ENCODE measurements at regions not wholly inside any gene's neighbourhood (a gene's known extent, or its start where the extent isn't known, plus 50 kb on each side); places are given as distances from the start of the nearest gene placed in this dataset.

- no peak for DNase-seq (ENCODE audit: low read depth in 2 of 2)
These were observed 186.2 kb downstream of the CXCL12 start for GRCh38 chr10:44198780-44199097.

- DNase-seq (ENCODE audit: low read depth in 2 of 2) = no peak
These were observed 186.7 kb downstream of the CXCL12 start for GRCh38 chr10:44198096-44198779.

- DNase-seq (ENCODE audit: low read depth in 2 of 2) = no peak
These were observed 187.3 kb downstream of the CXCL12 start for GRCh38 chr10:44197646-44198045.

GRCh38 chr10:44196336-44196735 lies 188.6 kb downstream of the CXCL12 start:
- no peak for DNase-seq (ENCODE audit: low read depth in 2 of 2)

GRCh38 chr10:44196008-44196320 lies 188.9 kb downstream of the CXCL12 start:
- DNase-seq (ENCODE audit: low read depth in 2 of 2) = no peak

- no peak for DNase-seq (ENCODE audit: low read depth in 2 of 2)
These were observed 189.5 kb downstream of the CXCL12 start for GRCh38 chr10:44195112-44196007.

- DNase-seq (ENCODE audit: low read depth in 2 of 2) = no peak
These were observed 190.5 kb downstream of the CXCL12 start for GRCh38 chr10:44194435-44194834.

- no peak for DNase-seq (ENCODE audit: low read depth in 2 of 2)
These were observed 191.2 kb downstream of the CXCL12 start for GRCh38 chr10:44193567-44194220.

GRCh38 chr10:44193166-44193565 lies 191.7 kb downstream of the CXCL12 start:
- DNase-seq (ENCODE audit: low read depth in 2 of 2) = no peak

- DNase-seq (ENCODE audit: low read depth in 2 of 2) = no peak
These were observed 192.5 kb downstream of the CXCL12 start for GRCh38 chr10:44192435-44192834.

- no peak for DNase-seq (ENCODE audit: low read depth in 2 of 2)
These were observed 194.4 kb downstream of the CXCL12 start for GRCh38 chr10:44190541-44190940.

- no peak for DNase-seq (ENCODE audit: low read depth in 2 of 2)
These were observed 198.1 kb downstream of the CXCL12 start for GRCh38 chr10:44186821-44187220.

GRCh38 chr10:44186150-44186549 lies 198.7 kb downstream of the CXCL12 start:
- no peak for DNase-seq (ENCODE audit: low read depth in 2 of 2)

- DNase-seq (ENCODE audit: low read depth in 2 of 2) = no peak
These were observed 199.6 kb downstream of the CXCL12 start for GRCh38 chr10:44185315-44185666.

- no peak for DNase-seq (ENCODE audit: low read depth in 2 of 2)
These were observed 200.1 kb downstream of the CXCL12 start for GRCh38 chr10:44184633-44185314.

- DNase-seq (ENCODE audit: low read depth in 2 of 2) = no peak
These were observed 200.9 kb downstream of the CXCL12 start for GRCh38 chr10:44183667-44184632.

GRCh38 chr10:44182909-44183308 lies 202.0 kb downstream of the CXCL12 start:
- DNase-seq (ENCODE audit: low read depth in 2 of 2) = no peak

GRCh38 chr10:44180321-44181168 lies 204.4 kb downstream of the CXCL12 start:
- DNase-seq (ENCODE audit: low read depth in 2 of 2) = no peak

- no peak for DNase-seq (ENCODE audit: low read depth in 2 of 2)
These were observed 206.0 kb downstream of the CXCL12 start for GRCh38 chr10:44178856-44179255.

- no peak for DNase-seq (ENCODE audit: low read depth in 2 of 2)
These were observed 206.6 kb downstream of the CXCL12 start for GRCh38 chr10:44178281-44178680.
